Lung (tissue), 11 donors: ENCODE measurements at regions not wholly inside any gene's neighbourhood (a gene's known extent, or its start where the extent isn't known, plus 50 kb on each side); places are given as distances from the start of the nearest gene placed in this dataset.

Experiments
- ATAC-seq: fragments of 200-7000 bp; cut with Tn5 transposase; one replicate; pipeline ENCODE4 v1.9.1; 2020; ENCODE audit warnings: moderate number of reproducible peaks; ENCODE audit not compliant: insufficient read depth, low FRiP score
- DNase-seq, 3 donors: peaks; one replicate each; pipeline ENCODE4 v3.0.0-alpha.2; 2013 to 2017
- H3K27ac ChIP-seq, 2 donors: one replicate each; pipeline ENCODE4 v1.5.1; 2013; ENCODE audit warnings: mild to moderate bottlenecking in 2 of 2, moderate library complexity in 2 of 2, control low read depth in 1 of 2, inconsistent platforms in 1 of 2, low read depth in 1 of 2, low read length in 1 of 2
- H3K27me3 ChIP-seq, 3 donors: one replicate each; pipeline ENCODE4 v1.5.1; 2013; ENCODE audit warnings: low read length in 2 of 3; ENCODE audit not compliant: control insufficient read depth in 3 of 3, insufficient read depth in 3 of 3
- H3K36me3 ChIP-seq, 4 donors: one replicate each; pipeline ENCODE4 v1.5.1; 2013; ENCODE audit warnings: low read length in 4 of 4, mild to moderate bottlenecking in 1 of 4, moderate library complexity in 1 of 4; ENCODE audit not compliant: control insufficient read depth in 4 of 4, insufficient read depth in 4 of 4
- H3K4me1 ChIP-seq, 5 donors: one replicate each; pipeline ENCODE4 v1.5.1; 2013; ENCODE audit warnings: low read length in 5 of 5, mild to moderate bottlenecking in 2 of 5, moderate library complexity in 1 of 5; ENCODE audit not compliant: control insufficient read depth in 5 of 5, insufficient read depth in 5 of 5
- H3K4me3 ChIP-seq: one replicate; pipeline ENCODE4 v1.5.1; 2013; ENCODE audit warnings: mild to moderate bottlenecking, control low read depth, moderate library complexity
- H3K9ac ChIP-seq, 2 donors: one replicate each; pipeline ENCODE4 v1.5.1; 2013; ENCODE audit warnings: low read length in 2 of 2, control low read depth in 1 of 2; ENCODE audit not compliant: insufficient read depth in 1 of 2
- H3K9me3 ChIP-seq, 4 donors: one replicate each; pipeline ENCODE4 v1.5.1; 2013; ENCODE audit warnings: low read length in 3 of 4, mild to moderate bottlenecking in 1 of 4, moderate library complexity in 1 of 4; ENCODE audit not compliant: control insufficient read depth in 4 of 4, insufficient read depth in 3 of 4
- CTCF ChIP-seq: IDR thresholded peaks from 2 replicates; pipeline ENCODE4 v1.5.1; 2012; ENCODE audit warnings: mild to moderate bottlenecking; ENCODE audit errors: control extremely low read depth, extremely low read depth
- WGBS, 2 donors: extraction: QIAGEN DNeasy Blood & Tissue Kit; methylation state at CpG; one replicate each; pipeline ENCODE4 v1.1.7; 2013; 5-methylcytosine and 5-hydroxymethylcytosine counted together
- donor health status: control.
- donor health status: control.
- donor health status: Bipolar disorder and iron deficiency.
- donor health status: healthy.
- donor health status: DM: yes; HTN: yes; CAD: no.

- DNase-seq: no peak
- H3K4me3 ChIP-seq: no peak overlapping the region
- 57 to 58% methylated on average over 2 of the region's 2 CpGs for WGBS, 2 donors
- ATAC-seq: no peak
- no peak for TF ChIP-seq CTCF
- H3K36me3 ChIP-seq: no peaks in the 10 kb centered on the region
- H3K27ac ChIP-seq: no peak overlapping the region
- no peak overlapping the region for H3K9ac ChIP-seq
- no peaks in the 10 kb centered on the region for H3K27me3 ChIP-seq
- H3K4me1 ChIP-seq: no peaks in the 10 kb centered on the region
- peaks cover 0 to 6% (median 3%) of the 10 kb centered on the region in 4 donors for H3K9me3 ChIP-seq
These were observed 977.1 kb upstream of the SOX11 start for GRCh38 chr2:4715065-4715464.

DNA sequence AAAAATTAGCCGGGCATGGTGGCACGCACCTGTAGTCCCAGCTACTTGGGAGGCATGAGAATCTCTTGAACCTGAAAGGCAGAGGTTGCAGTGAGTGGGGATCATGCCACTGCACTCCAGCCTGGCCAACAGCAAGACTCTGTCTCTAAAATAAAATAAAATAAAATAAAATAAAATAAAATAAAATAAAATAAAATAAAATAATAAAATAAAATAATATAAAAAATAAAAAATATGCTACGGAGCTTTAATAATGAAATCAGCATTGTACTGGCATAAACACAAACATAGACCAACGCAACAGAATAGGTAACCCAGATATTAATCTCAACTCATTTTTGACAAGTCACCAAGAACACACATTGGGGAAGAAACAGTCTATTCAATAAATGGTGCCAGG is 973.4 kb upstream of the SOX11 start:
- WGBS, 2 donors: 86 to 92% methylated on average over 4 of the region's 4 CpGs
- Histone ChIP-seq H3K27ac (no peak overlapping the region), H3K36me3 (no peaks in the 10 kb centered on the region), H3K4me1 (no peaks in the 10 kb centered on the region), H3K9ac (no peak overlapping the region), H3K27me3 (no peaks in the 10 kb centered on the region), H3K4me3 (no peak overlapping the region), H3K9me3 (peaks cover 0 to 6% (median 3%) of the 10 kb centered on the region in 4 donors)
- ATAC-seq (no peak), DNase-seq (no peak)
- TF ChIP-seq CTCF: no peak

DNA sequence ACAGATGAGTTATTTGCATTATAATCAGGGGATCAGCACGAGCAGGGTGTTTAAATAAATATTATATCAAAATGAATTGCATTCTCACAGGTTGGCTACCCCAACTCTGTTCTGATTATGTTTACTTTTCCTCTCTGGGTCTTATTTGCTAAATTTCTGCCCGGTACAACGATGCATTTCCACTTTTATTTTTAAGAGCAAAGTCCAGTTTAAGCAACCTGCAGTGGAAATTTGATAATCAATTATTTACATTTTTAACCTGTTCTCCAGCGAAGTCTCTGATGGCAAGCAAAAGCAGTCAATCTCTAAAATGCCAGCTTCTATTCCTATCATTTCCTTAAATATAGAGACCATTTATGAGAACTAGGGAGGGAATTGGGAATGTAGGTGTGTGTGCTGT is 966.6 kb upstream of the SOX11 start:
- Histone ChIP-seq H3K27me3 (no peaks in the 10 kb centered on the region), H3K9me3 (no peaks in the 10 kb centered on the region), H3K36me3 (no peaks in the 10 kb centered on the region), H3K27ac (no peak overlapping the region), H3K4me1 (no peaks in the 10 kb centered on the region), H3K9ac (no peak overlapping the region), H3K4me3 (no peak overlapping the region)
- WGBS, 2 donors: 65 to 73% methylated on average over 4 of the region's 4 CpGs
- no peak for TF ChIP-seq CTCF
- DNase-seq (no peak), ATAC-seq (no peak)

DNA sequence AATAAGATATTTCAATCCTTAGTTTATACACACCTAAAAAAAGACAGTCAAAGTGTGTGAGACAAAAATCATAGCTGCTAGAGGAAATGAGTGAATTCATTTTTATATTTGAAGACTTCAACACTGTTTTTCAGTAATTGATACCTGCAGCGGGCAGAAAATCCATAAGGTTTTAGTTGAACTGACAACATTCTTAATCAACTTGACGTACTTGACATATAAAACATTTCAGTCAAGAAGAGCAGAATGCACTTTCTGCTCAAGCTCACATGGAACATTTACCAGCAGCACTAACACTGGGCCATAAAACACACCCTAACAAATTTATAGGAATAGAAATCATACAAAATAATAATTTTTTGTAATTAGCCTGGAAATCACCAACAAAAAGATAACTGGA is 959.6 kb upstream of the SOX11 start:
- no peak for DNase-seq
- H3K27me3 ChIP-seq: no peaks in the 10 kb centered on the region
- no peaks in the 10 kb centered on the region for H3K4me1 ChIP-seq
- no peak overlapping the region for H3K4me3 ChIP-seq
- no peak for TF ChIP-seq CTCF
- WGBS, 2 donors: 93 to 95% methylated on average over 2 of the region's 2 CpGs
- H3K9ac ChIP-seq: no peak overlapping the region
- no peak overlapping the region for H3K27ac ChIP-seq
- no peaks in the 10 kb centered on the region for H3K9me3 ChIP-seq
- ATAC-seq: no peak
- H3K36me3 ChIP-seq: no peaks in the 10 kb centered on the region
